NCI-H2029 (cell line): ENCODE measurements at regions not wholly inside any gene's neighbourhood (a gene's known extent, or its start where the extent isn't known, plus 50 kb on each side); places are given as distances from the start of the nearest gene placed in this dataset.
A peak's percentile ranks its signal among the peaks of the same experiment; 100 is the strongest.
"Not testable (repeated sequence)": the region's sequence is repeated elsewhere in the genome, so short reads cannot be mapped to it uniquely, and the experiment has no call there.

Experiments
- DNase-seq: peaks from one replicate; lab custom pipeline; 2025; lab: John Stamatoyannopoulos, UW

- not testable (repeated sequence) for DNase-seq
These were observed 175.3 kb downstream of the LAT start for GRCh38 chr16:29160171-29160570.

GRCh38 chr16:29159603-29160002 is 174.8 kb downstream of the LAT start:
- DNase-seq: not testable (repeated sequence)

- DNase-seq: no peak
These were observed 173.9 kb downstream of the LAT start for GRCh38 chr16:29158785-29159184.

- DNase-seq: not testable (repeated sequence)
These were observed 173.4 kb downstream of the LAT start for GRCh38 chr16:29158031-29158784.

- DNase-seq: not testable (repeated sequence)
These were observed 172.4 kb downstream of the LAT start for GRCh38 chr16:29157051-29157923.

GRCh38 chr16:29156511-29156910 is 171.7 kb downstream of the LAT start:
- no peak for DNase-seq

- not testable (repeated sequence) for DNase-seq
These were observed 171.0 kb downstream of the LAT start for GRCh38 chr16:29155866-29156200.

GRCh38 chr16:29155131-29155865 is 170.4 kb downstream of the LAT start:
- not testable (repeated sequence) for DNase-seq

GRCh38 chr16:29154676-29155121 is 169.8 kb downstream of the LAT start:
- DNase-seq: peak; percentile 13

GRCh38 chr16:29154088-29154487 is 169.2 kb downstream of the LAT start:
- DNase-seq: no peak

GRCh38 chr16:29153307-29153706 is 168.5 kb downstream of the LAT start:
- not testable (repeated sequence) for DNase-seq

GRCh38 chr16:29152544-29153031 is 167.7 kb downstream of the LAT start:
- not testable (repeated sequence) for DNase-seq

- no peak for DNase-seq
These were observed 166.5 kb downstream of the LAT start for GRCh38 chr16:29151317-29151716.

- DNase-seq: not testable (repeated sequence)
These were observed 165.1 kb downstream of the LAT start for GRCh38 chr16:29149912-29150311.

GRCh38 chr16:29148867-29149272 is 164.0 kb downstream of the LAT start:
- DNase-seq: no peak

GRCh38 chr16:29148131-29148691 is 163.4 kb downstream of the LAT start:
- no peak for DNase-seq

GRCh38 chr16:29147710-29148109 is 162.9 kb downstream of the LAT start:
- DNase-seq: not testable (repeated sequence)

- not testable (repeated sequence) for DNase-seq
These were observed 162.2 kb downstream of the LAT start for GRCh38 chr16:29146808-29147643.

GRCh38 chr16:29146266-29146665 is 161.4 kb downstream of the LAT start:
- DNase-seq: no peak

- DNase-seq: not testable (repeated sequence)
These were observed 160.8 kb downstream of the LAT start for GRCh38 chr16:29145486-29146225.
